HG03159 (cell line): ENCODE measurements at regions not wholly inside any gene's neighbourhood (a gene's known extent, or its start where the extent isn't known, plus 50 kb on each side); places are given as distances from the start of the nearest gene placed in this dataset.

Source experiments
- ATAC-seq: cut with Tn5 transposase; IDR thresholded peaks from one replicate; pipeline ENCODE4 v1.9.1; 2021; ENCODE audit warnings: mild to moderate bottlenecking, moderate library complexity; ENCODE audit not compliant: unreplicated experiment

DNA sequence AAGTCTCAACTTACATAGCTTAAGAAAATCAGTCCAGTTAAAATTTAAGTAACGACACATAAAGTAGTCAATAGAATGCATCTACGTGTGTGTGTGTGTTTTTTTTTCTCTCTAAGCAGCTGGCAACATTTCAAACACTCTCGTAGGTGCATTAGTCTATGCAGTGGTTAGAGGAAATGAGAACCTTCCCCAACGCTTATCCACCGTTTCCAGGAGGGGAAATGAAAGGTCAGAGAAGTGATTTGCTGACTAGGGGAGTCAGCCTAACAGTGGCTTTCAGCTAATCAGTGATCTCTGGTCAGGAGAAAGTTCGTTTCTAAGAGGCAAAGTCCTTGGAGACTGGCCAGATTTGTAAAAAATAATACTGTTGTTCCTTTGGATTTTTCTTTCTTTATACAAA is 806.6 kb downstream of the C6orf118 start:
- ATAC-seq, result no peak

DNA sequence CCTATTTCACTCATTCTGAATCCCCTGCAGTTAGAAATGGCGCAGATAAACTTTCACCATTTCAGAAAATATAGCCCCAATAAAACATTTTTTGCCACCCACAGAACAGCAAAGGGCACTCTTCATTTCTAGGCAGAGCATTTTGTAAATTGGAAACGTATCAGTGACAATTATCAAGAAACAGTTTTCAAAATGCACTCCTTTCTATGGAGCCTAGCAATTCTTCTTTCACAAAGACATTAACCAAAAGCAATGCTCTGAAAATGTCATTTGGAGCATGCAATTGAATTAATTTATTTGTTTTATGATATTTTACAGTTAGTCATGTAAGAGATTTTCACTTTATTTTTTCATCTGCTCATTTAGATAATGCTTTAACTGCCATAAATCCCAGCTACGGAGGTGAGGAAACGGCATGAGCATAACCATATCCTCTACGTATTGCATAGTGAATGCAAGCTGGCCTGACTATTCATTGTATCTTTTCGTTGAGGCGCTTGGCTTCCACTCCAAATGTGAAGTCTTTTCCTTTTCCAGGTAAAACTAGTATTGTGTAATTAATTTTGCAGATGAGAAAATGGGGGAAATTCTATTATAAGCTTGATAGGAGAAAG is 813.4 kb downstream of the C6orf118 start:
- ATAC-seq, result no peak

DNA sequence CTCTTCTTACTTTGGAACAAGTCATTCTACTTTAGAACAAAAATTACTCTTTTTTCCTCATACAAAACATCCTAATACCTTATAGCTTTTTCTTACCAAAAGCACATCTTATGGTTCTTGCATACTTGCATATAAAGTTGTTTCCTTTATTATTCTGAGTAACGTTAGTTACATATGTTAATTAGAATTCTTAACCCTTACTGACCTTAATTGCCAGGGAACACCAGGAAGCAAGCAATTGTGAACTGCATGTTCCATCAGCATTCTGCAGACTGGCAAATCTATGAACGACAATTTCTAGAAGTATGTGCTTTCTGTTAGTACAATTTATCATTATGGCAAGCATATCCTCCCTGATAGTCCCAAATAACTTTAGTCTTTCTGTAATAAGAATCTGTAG is 831.0 kb downstream of the C6orf118 start:
- no peak for ATAC-seq

DNA sequence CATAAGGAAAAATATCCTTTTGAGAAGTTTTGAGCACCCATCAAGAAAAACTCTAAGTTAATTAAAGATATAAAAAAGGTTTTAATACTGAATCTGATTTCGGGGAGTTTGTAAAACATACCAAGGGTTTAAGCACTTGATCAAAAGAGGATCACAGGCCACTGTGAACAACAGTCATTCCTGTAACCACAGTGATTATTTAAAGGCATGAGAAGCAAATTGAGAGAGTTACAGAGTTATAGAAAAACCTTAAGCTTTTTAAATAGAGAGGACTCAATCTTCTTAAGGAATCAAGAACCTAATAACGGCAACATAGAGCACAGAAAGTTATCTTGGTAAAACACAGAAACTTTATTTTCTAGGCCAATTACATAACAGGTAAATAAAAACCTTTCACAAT is 831.6 kb downstream of the C6orf118 start:
- ATAC-seq, result no peak

DNA sequence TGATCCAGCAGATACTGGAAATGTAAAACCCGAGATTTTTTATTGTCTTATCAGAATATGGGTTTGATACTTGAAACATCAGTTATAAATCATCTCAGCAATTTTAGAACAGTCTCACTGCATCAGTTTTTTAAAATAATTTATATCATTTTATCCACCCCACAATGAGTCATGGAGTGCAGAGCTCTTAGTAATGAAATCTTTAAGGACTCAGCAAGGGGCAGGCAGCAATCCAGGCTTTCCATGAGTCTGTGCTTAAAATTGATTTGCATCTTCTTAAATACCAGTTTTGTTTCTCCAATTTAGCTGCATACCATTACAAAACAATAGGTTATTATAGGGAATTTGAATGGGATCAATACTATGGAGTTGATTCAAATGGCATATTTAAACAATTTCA is 832.3 kb downstream of the C6orf118 start:
- ATAC-seq, result no peak

DNA sequence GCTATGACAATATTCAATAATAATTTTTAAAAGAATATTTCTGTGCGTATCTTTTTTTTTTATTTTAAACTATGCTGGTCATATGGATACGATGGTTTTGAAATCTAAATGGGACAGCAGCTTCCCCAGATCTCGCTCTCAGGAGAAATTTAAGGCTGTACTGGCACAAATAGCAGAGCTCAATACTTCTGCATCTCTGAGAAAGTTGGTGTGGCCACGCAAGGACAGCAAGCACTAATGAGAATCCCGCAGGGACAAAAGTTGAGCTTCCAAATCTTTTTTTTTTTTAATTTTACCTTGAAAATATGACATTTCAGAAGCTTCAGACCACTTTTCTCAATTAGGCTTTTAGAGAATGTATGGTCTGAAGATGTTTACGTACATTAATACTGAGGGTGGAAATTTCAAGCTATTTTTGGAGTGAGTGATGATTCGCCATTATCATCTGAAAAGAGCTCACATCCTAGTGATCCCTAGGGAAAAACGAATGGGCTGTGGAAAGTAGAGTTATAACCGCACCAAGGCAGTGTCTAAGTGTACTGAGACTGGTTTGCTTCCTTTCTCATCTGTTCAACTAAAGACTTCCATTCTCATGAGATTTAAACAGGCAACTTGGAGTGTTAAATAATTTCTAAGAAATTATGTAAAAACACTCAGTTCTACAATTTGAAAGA is 840.0 kb downstream of the C6orf118 start:
- ATAC-seq, result no peak

DNA sequence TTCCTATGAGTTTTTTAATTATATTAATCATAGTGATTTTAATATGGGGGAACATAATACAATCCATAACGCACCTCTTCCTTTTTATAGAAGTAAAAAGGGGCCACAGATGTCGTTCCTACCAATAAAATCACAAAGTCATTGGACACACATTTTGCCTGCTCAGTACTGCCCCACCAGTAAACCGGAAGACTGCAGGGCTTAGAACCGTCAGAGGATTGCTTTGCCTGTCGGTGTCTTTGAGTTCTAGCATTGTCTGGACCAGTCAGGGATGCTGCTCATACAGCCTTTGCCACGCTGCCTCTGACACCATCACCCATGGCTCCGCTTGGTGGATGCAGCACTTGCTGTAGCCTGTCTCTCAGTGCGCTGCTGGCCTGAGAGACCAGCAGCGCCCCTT is 853.6 kb downstream of the C6orf118 start:
- ATAC-seq, result no peak

DNA sequence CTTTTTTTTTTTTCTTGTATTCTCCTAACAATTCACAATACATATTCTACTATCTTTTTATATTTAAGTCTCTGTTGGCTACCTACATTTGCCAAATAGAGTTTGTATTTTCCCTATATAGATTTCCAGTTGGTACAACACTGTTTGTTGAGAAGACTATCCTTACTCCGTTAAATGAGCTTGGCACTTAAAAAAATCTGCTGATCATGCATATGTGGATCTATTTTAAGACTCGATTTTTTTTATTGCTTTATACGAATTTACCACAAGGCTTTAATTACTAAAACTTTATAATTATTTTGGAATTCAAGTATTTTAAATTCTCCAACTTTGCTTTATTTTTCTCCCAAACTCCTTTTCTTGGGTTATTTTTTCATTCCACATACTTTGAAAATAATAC is 855.6 kb downstream of the C6orf118 start:
- ATAC-seq, result no peak

DNA sequence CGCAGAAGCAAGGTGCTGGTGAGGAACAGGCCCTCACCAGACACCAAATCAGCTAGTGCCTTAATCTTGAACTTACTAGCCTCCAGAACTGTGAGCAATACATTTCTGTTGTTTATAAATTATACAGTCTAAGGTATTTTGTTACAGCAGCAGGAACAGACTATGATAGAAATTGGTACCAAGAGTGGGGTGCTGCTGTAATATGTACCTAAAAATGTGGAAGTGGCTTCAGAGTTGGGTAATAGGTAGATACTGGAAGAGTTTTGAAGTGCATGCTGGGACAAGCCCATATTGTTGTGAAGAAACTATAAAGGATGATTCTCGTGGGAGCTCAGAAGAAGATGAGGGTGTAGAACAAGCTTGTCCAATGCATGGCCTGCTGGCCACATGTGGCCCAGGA is 866.8 kb downstream of the C6orf118 start:
- no peak for ATAC-seq

DNA sequence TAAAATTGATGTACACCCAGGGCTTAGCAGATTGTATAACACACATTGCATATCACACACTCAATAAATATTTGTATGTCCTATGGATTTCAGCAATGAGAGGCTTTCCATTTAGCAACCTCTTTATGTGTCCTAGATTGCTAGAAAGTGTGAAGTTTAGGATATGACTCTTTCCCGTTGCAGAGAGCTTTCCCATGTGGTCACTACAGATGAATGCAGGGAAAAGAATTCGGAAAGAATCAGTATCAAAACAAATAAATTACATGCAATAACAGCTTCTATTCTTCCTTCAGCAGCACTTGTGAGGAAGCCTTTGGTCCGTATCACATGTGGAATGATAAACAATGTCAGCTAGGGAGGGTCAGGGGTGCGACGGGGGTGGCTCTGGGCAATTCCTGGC is 870.1 kb downstream of the C6orf118 start:
- ATAC-seq, result no peak

DNA sequence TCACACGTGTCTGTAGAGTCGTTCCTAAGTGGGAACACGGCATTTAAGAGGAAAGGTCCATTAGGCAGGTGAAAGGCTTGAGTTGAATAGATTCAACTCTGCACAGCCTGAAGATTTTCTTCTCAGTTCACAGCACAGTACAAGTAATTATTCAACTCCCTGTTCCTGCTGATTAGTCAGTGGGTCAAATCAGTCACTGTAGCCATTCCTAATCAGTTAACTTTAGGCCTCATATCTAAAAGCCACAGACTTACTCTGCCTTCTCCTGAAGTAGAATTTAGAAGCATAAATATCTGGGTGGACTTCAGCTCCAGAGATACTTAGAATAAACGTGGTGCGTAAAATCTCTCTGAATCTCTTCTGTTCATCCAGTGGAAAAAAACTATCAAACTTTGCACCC is 872.4 kb downstream of the C6orf118 start:
- no peak for ATAC-seq

DNA sequence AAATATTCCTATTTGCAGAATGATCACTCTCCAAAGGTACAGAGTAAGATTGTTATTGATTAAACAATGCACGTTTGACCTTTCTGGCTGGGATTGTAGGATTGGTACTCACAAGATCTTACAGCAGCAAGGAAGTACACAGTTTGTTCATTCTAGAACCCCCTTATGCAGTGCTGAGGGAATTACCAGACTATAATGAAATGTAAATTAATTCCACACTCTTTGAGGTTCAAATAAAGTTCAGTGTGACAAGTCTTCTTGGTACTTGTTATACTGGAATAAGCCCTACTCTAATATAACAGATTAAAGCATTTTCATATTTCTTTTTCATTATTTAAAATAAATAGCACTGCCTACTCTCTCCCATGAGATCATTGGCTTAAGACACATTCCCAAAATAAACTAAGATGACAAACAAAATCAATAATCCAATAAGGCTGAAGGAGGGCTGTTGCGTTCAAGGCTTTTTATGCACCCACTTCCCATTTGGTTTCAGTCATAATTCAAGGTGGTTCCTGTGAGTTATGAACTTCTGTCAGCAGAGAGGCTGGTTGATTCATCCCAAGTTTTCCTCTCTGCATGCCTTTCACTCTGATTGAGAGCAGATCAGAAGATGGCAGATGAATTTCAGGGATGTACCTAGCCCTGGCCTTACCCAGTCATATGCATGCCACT is 881.5 kb downstream of the C6orf118 start:
- ATAC-seq, result no peak

DNA sequence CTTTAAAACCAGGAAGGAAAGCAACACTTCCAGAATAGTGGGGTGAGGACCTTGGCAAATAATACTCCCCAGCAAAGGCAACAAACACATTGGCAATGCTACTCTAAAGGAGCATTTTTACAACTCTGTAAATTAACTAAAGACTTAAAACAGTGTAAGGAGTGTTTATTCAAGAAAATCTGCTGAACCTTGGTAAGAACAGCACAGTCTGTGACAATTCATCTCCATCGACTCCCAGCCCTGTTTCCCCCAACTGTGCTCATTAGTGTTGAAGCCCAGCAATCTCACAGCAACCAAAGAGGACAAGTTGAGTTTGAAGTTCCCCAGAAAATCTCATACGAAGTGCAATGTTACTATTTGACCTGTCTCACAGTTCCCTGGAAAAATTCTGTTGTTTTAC is 884.9 kb downstream of the C6orf118 start:
- ATAC-seq, result no peak

DNA sequence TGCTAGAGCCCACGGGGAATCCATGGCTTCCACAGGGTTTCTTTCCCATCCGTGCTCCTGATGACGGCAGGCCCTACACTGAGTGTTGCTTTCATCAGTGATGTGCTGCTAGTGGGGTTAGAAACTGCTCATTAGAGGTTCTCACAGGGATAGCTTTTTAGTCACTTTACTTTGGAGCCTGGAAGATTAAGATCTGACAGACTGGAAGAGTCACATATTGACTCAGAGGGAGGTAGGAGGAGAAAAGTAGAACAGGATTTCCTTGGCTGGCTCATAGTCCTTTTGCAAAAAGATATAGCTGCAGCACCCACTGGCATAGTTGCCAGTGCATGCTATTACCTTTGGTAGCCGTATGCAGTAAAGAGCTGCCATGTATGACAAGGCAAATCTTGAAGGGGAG is 890.3 kb downstream of the C6orf118 start:
- no peak for ATAC-seq

DNA sequence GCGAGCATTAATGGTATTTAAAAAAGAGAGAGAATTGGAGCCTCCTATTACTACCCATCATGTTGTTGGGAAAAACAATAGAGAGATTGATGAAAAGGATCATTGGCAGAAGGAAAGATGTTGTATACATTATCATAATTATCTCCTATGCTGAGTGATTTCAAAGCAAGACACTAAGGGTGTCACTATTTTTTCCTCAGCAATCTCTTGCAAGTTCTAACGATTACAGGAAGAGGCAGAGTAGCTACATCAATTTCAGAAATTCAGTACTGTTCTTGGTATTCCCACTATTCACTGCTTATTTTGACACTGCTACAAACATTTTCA is 891.2 kb downstream of the C6orf118 start:
- no peak for ATAC-seq

DNA sequence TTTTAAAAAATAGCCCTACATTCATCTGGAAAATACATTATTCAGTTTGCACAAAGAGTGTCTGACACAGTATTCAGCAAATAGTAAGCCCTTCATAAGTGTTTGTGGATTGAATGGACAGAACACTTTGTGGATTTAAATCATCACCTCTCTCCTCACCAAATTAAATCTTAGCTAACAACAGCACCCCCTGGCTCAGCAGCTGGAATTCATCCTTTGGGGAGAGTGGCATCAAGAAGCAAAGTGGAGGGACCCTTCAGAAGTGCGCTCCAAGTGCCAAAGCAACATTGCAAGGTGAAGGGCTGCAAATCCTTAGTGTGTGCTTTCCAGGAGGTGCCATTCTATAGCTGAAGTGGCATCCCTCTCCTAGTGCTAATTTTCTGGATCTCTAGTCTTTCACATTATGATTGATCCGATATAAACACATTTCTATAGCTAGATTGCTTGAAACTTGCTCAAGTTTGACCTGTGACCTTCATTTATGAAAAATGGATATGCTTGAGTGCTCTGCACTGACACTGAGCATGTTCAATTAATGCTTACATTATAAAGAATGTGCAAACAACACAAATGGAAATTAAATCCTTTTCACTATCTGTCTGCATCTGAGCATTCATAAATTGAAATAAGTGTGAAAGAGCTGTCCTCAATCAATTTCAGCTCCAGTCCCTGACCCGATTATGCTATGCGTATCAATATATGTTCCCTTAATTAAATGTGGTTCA is 891.7 kb downstream of the C6orf118 start:
- no peak for ATAC-seq

DNA sequence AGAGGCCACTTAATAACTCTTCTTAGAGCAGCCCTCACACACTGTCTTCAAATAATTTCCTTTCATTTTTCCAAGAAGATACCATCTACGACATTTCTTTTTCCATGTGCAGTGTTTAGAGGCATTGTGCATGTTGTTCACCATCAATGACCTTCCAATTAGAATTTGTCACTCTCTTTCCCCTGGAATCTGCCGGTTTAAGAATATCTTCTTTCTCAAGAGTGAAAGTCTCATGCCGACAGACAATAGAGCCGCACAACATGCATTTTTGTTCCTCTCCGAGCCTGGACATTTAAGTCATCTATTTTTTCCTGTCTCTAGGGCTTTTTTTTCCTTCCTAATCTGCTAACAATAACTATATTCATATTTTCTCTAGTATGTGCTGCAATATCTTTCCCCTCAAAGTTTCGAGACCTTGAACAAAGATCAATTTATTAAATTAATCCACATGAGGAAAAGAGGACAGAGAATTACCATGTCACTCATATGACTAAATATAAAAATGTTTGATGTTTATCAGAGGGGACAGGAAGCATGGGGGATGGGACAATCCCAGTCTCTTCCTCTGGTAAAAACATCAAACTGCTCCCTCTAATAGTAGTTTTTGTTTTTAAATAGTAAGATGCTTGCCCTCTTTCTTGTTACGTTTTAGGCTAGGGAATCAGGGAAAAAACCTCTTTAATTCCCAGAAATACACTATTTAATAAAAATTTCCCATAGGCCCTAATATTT is 893.4 kb downstream of the C6orf118 start:
- ATAC-seq, result no peak

DNA sequence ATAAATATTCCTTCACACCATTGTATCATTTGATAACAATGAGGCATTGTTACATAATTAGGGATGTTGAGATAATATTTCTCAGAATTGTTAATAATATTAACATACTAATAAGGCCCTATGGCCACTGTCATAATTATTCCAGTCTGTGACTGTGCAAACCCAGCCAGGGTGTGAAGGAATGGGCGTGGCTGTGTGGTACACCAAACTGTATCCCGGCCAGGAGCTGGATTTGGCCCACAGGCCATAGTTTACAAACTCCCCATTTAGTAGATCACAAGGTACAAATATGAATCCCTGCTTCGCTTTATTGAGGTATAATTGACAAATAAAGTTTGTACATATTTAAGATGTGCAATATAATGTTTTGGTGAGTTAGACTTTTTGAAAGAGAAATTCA is 894.7 kb downstream of the C6orf118 start:
- no peak for ATAC-seq

DNA sequence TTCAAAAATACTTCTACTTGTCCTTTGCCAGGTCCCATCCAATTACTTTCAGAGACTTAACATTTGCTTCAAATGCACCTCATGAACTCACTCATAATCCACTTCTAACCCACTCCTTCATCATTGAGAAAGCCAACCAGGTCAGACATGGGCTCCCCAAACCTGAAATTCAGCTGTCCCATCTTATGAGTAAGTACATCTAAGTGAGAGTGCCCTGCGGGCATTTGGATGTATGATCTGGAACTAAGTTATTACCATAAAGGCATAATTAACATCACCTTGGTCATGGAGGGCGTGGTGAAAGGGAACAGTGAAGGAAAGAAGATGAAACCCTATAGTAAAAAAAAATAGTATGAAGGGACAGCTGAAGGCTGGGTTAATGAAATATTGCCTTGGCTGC is 896.8 kb downstream of the C6orf118 start:
- ATAC-seq, result no peak

DNA sequence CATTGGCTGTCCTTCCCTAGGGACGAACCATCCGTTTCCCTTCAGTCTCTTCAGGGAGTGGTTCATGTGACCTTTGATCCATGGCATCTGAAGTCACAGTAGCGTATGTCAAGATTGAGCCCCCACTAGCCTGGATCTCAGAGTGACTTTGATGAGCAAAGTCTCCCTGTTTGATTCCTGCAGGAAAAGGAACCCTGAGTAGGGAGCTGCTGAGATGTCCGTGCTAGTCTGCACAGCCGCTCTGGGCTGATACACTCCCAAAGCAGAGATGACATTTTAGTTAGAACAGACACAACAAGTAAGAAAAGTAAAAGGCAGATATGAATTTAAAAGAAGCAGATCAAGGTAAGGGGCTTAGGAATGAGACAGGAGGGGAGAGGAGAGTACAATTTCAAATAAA is 899.4 kb downstream of the C6orf118 start:
- no peak for ATAC-seq

DNA sequence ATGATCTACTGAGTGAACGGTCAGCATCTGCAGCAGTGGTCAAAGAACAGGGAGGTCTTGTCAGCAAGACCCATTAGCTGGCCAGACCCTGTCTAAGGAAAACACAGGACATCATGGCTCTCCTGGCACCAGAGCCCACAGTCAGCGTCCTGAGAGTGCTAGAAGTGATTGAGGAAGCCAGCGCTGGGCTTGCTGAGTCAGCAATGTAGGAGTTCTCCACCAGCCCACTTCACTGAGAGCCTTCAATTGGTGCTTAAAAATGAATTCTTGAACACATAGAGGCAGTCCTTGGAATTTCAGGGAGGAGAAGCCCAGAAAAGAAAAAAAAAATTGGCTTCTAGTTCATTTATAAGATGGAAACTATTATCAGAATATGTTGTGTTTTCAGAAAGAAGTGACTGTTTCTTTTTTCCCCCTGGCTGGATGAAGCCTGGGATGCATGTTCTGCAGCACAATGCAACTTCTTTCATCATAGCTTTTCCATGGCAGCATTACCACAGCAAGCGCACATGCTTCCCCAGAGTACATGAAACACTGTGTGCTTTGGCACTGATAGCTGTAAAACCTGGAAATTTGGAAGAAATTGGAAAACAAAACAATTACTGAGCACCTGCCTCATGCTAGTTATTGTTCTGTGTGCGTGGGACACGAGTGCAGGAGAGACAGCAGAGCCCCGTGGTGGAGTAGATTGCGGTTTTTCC is 899.9 kb downstream of the C6orf118 start:
- ATAC-seq, result no peak
